GM12872 (cell line): ENCODE measurements at regions not wholly inside any gene's neighbourhood (a gene's known extent, or its start where the extent isn't known, plus 50 kb on each side); places are given as distances from the start of the nearest gene placed in this dataset.

Source experiments
- TF ChIP-seq, protein P1 (sequence below): IDR thresholded peaks from 3 replicates; pipeline ENCODE4 v1.5.1; 2011; ENCODE audit warnings: low read depth, mild to moderate bottlenecking, low read length, moderate library complexity; ENCODE audit not compliant: insufficient read depth

GRCh38 chr1:113303267-113303666 lies 87.0 kb upstream of the MAGI3 start:
- TF ChIP-seq, protein P1, sequence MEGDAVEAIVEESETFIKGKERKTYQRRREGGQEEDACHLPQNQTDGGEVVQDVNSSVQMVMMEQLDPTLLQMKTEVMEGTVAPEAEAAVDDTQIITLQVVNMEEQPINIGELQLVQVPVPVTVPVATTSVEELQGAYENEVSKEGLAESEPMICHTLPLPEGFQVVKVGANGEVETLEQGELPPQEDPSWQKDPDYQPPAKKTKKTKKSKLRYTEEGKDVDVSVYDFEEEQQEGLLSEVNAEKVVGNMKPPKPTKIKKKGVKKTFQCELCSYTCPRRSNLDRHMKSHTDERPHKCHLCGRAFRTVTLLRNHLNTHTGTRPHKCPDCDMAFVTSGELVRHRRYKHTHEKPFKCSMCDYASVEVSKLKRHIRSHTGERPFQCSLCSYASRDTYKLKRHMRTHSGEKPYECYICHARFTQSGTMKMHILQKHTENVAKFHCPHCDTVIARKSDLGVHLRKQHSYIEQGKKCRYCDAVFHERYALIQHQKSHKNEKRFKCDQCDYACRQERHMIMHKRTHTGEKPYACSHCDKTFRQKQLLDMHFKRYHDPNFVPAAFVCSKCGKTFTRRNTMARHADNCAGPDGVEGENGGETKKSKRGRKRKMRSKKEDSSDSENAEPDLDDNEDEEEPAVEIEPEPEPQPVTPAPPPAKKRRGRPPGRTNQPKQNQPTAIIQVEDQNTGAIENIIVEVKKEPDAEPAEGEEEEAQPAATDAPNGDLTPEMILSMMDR = no peak

- TF ChIP-seq, protein P1 = no peak
Measured at GRCh38 chr1:113307771-113308445, 82.4 kb upstream of the MAGI3 start.

- TF ChIP-seq, protein P1 = no peak
Measured at GRCh38 chr1:113314600-113314999, 75.7 kb upstream of the MAGI3 start.

- TF ChIP-seq, protein P1 = no peak
Measured at GRCh38 chr1:113320272-113320671, 70.0 kb upstream of the MAGI3 start.

DNA sequence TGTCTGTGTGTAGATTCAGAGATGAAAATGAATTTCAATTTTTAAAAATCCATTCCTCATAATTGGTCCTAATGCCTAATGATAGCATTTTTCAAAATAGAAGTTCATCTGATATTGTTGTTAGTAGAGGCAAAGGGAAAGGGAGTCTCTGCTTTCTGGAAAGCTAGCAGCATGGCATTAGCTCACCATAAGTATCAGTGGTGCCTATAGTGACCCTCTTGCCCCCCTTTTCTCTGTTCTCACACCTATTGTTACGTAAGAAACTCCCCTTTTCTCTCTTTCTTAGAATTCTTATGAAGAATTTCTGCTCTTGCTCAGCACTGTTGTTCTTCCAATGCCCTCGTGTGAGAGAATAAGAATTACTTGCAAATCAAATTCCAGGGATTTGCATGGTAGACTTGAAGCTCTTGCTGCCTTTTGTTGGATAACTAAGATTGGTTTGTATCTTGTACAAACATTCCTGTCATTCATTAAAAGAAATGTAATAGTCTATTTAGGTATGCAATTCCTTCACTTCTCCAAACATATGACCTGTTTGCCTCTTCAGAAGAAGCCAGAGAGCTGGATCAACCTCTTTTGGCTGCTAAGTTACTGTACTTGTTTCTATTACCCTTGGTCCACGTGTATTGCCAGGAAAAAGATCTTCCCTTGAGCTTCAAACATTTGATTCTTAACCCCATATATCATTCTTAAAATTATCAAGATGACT lies 69.2 kb upstream of the MAGI3 start:
- TF ChIP-seq, protein P1 = no peak

DNA sequence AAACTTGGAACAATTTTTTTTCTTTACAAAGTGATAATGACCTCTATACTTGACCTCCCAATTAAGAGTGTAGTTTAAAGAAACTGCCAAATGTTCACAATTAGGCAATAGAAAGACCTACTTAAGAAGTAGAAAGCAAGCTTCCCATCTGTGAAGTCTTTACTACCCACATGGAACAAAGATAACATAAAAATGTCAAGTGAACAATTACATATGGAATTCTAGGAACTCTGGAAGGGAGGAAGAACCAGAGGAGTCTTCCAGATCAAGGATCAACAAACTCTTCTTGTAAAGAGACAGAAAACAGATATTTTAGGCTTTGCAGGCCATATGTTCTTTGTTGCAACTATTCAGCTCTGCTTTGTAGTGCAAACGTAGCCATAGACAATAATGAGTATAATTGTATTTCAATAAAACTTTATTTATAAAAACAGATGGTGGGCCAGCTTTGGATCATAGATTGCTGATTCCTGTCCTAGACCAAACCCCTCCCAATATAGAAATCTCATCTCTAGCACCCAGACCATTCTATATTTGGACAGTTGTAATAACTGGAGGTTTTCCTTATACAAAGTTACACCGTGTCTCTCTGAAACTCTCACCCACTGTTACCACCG lies 68.4 kb upstream of the MAGI3 start:
- TF ChIP-seq, protein P1 = no peak

DNA sequence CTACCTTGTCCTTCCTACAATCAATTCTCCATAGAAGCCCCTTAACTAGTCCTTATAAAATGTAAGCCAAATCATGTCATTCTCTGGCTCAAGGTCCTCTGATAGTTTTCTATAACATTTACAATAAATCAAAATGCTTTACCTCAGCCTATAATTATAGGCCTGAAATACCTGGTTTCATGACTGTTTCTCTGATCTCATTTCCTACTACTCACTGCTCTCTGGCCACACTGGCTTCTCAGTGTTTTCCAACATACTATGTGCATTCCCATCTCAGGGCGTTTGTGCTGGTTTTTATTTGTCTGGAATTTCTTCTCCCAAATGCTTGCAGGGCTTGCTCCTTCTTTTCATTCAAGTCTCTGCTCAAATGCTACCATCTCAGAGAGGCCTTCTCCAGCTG lies 67.9 kb upstream of the MAGI3 start:
- TF ChIP-seq, protein P1 = no peak
